ENCODE measurements at regions not wholly inside any gene's neighbourhood (a gene's known extent, or its start where the extent isn't known, plus 50 kb on each side); places are given as distances from the start of the nearest gene placed in this dataset.

GRCh38 chr1:232872284-232872683, 67.1 kb downstream of the MAP10 start:
- no peak overlapping the region for H3K4me3 Mint-ChIP-seq
- no peak overlapping the region for H3K4me3 ChIP-seq (replicated peaks in 1 of 3; ENCODE audit: low read depth in 2 of 3, low read length in 3 of 3)
- no peaks in the 10 kb centered on the region for H3K27me3 ChIP-seq (ENCODE audit: control insufficient read depth in 2 of 2, insufficient read depth in 2 of 2, low read length in 2 of 2)
- 100% methylated on average over 2 of the region's 3 CpGs for WGBS (ENCODE audit: insufficient coverage)
- H3K9ac ChIP-seq (ENCODE audit: insufficient read depth, low read length, poor library complexity, severe bottlenecking): no peak overlapping the region
- H3K9me3 ChIP-seq (replicated peaks in 1 of 2; ENCODE audit: control insufficient read depth in 1 of 2, insufficient read depth in 1 of 2, low read length in 2 of 2): no peaks in the 10 kb centered on the region
- H3K27ac Mint-ChIP-seq: no peak overlapping the region
- no peak overlapping the region for H2AFZ ChIP-seq (ENCODE audit: insufficient read depth, low read depth, low read length, poor library complexity, severe bottlenecking)
- H3K36me3 ChIP-seq (replicated peaks in 1 of 2; ENCODE audit: control insufficient read depth in 1 of 2, insufficient read depth in 2 of 2, low read length in 2 of 2): no peaks in the 10 kb centered on the region
- DNase-seq: no peak
- no peaks in the 10 kb centered on the region for H4K20me1 ChIP-seq (ENCODE audit: insufficient read depth, low read length)
- no peaks in the 10 kb centered on the region for H3K4me1 ChIP-seq (ENCODE audit: control insufficient read depth in 1 of 2, insufficient read depth in 2 of 2, low read length in 2 of 2)
- no peak overlapping the region for H3K4me2 ChIP-seq (replicated peaks; ENCODE audit: extremely low read depth, low read length, poor library complexity, severe bottlenecking)
- peaks cover 3% of the 10 kb centered on the region for H3K4me1 Mint-ChIP-seq
- no peak for TF ChIP-seq CTCF (IDR thresholded peaks at IDR 0.05)
- intact Hi-C loops (cut with micrococcal nuclease): no loop called here
- H3K27me3 Mint-ChIP-seq (ENCODE audit: low read depth in 3 of 3): no peaks in the 10 kb centered on the region
- no peaks in the 10 kb centered on the region for H3K79me2 ChIP-seq (ENCODE audit: insufficient read depth, low read length)
- no peaks in the 10 kb centered on the region for H3K36me3 Mint-ChIP-seq
- H3K27ac ChIP-seq (ENCODE audit: low read depth in 1 of 2, low read length in 2 of 2): no peak overlapping the region
- H3K9me3 Mint-ChIP-seq: peaks cover 0 to 9% (median 5%) of the 10 kb centered on the region in 7 donors

- Histone ChIP-seq H3K4me1 (ENCODE audit: control insufficient read depth in 1 of 2, insufficient read depth in 2 of 2, low read length in 2 of 2) (no peaks in the 10 kb centered on the region), H3K79me2 (ENCODE audit: insufficient read depth, low read length) (no peaks in the 10 kb centered on the region), H3K27ac (ENCODE audit: low read depth in 1 of 2, low read length in 2 of 2) (no peak overlapping the region), H3K27me3 (ENCODE audit: control insufficient read depth in 2 of 2, insufficient read depth in 2 of 2, low read length in 2 of 2) (no peaks in the 10 kb centered on the region), H3K36me3 (replicated peaks in 1 of 2; ENCODE audit: control insufficient read depth in 1 of 2, insufficient read depth in 2 of 2, low read length in 2 of 2) (no peaks in the 10 kb centered on the region), H3K9me3 (replicated peaks in 1 of 2; ENCODE audit: control insufficient read depth in 1 of 2, insufficient read depth in 1 of 2, low read length in 2 of 2) (no peaks in the 10 kb centered on the region), H3K4me3 (replicated peaks in 1 of 3; ENCODE audit: low read depth in 2 of 3, low read length in 3 of 3) (no peak overlapping the region), H2AFZ (ENCODE audit: insufficient read depth, low read depth, low read length, poor library complexity, severe bottlenecking) (no peak overlapping the region), H4K20me1 (ENCODE audit: insufficient read depth, low read length) (no peaks in the 10 kb centered on the region), H3K4me2 (replicated peaks; ENCODE audit: extremely low read depth, low read length, poor library complexity, severe bottlenecking) (no peak overlapping the region), H3K9ac (ENCODE audit: insufficient read depth, low read length, poor library complexity, severe bottlenecking) (no peak overlapping the region)
- Mint-ChIP-seq H3K27me3 (ENCODE audit: low read depth in 3 of 3) (no peaks in the 10 kb centered on the region), H3K4me3 (no peak overlapping the region), H3K27ac (no peak overlapping the region), H3K36me3 (no peaks in the 10 kb centered on the region), H3K9me3 (peaks cover 2 to 12% (median 6%) of the 10 kb centered on the region in 7 donors), H3K4me1 (peaks cover 5% of the 10 kb centered on the region)
- no peak for TF ChIP-seq CTCF (IDR thresholded peaks at IDR 0.05)
- intact Hi-C loops (cut with micrococcal nuclease): no loop called here
- no peak for DNase-seq
- WGBS (ENCODE audit: insufficient coverage): no CpG with 5 or more reads among the region's 4 CpGs
Observed at GRCh38 chr1:232872738-232873137, 67.5 kb downstream of the MAP10 start.

All from CD14-positive monocyte (primary cell).